ENCODE measurements at regions not wholly inside any gene's neighbourhood (a gene's known extent, or its start where the extent isn't known, plus 50 kb on each side); places are given as distances from the start of the nearest gene placed in this dataset.

GRCh38 chrY:13127476-13127875, 222.8 kb downstream of the DDX3Y start:
- TF ChIP-seq, protein P1, sequence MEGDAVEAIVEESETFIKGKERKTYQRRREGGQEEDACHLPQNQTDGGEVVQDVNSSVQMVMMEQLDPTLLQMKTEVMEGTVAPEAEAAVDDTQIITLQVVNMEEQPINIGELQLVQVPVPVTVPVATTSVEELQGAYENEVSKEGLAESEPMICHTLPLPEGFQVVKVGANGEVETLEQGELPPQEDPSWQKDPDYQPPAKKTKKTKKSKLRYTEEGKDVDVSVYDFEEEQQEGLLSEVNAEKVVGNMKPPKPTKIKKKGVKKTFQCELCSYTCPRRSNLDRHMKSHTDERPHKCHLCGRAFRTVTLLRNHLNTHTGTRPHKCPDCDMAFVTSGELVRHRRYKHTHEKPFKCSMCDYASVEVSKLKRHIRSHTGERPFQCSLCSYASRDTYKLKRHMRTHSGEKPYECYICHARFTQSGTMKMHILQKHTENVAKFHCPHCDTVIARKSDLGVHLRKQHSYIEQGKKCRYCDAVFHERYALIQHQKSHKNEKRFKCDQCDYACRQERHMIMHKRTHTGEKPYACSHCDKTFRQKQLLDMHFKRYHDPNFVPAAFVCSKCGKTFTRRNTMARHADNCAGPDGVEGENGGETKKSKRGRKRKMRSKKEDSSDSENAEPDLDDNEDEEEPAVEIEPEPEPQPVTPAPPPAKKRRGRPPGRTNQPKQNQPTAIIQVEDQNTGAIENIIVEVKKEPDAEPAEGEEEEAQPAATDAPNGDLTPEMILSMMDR (IDR thresholded peaks at IDR 0.05): no peak
- TF ChIP-seq POLR2A (IDR thresholded peaks at IDR 0.05): no peak
